H1 (cell line): ENCODE measurements at regions not wholly inside any gene's neighbourhood (a gene's known extent, or its start where the extent isn't known, plus 50 kb on each side); places are given as distances from the start of the nearest gene placed in this dataset.

ENCODE experiments used
- CTCF ChIA-PET: fragments of 300-600 bp; sonication (Branson Sonifier 250); formaldehyde crosslinking; loops from one replicate; lab custom pipeline; 2021; ENCODE audit not compliant: partially characterized antibody; lab: Charles Lee
- POLR2A ChIA-PET: fragments of 300-600 bp; sonication (Branson Sonifier 250); formaldehyde crosslinking; loops from one replicate; lab custom pipeline; 2021; ENCODE audit warnings: inconsistent platforms; ENCODE audit not compliant: partially characterized antibody; lab: Charles Lee
- DNase-seq, 2 experiments: peaks; one replicate each; pipeline versions ENCODE4 v3.0.0 to v3.0.0-alpha.2; 2010 to 2022; ENCODE audit warnings: low spot score in 2 of 2, low read depth in 1 of 2, mixed read lengths in 1 of 2
- FAIRE-seq: peaks from 2 replicates; lab custom pipeline; 2011; peaks lifted over from hg19 to GRCh38; lab: Jason Lieb, UNC
- H2AFZ ChIP-seq: 2 replicates; pipeline ENCODE4 v1.8.1; 2012; ENCODE audit warnings: low read length, inconsistent platforms
- H2AK5ac ChIP-seq: 2 replicates; pipeline ENCODE4 v1.6.1; 2013; ENCODE audit warnings: low read depth, low read length
- H2BK120ac ChIP-seq: replicated peaks from 2 replicates; pipeline ENCODE3; 2013; ENCODE audit warnings: low read depth, low read length, inconsistent platforms
- H2BK12ac ChIP-seq: 2 replicates; pipeline ENCODE4 v1.6.1; 2013; ENCODE audit warnings: low read depth, low read length
- H2BK15ac ChIP-seq: 2 replicates; pipeline ENCODE4 v1.6.1; 2013; ENCODE audit warnings: low read length
- H2BK20ac ChIP-seq: 2 replicates; pipeline ENCODE4 v1.6.1; 2013; ENCODE audit warnings: low read length
- H2BK5ac ChIP-seq: 2 replicates; pipeline ENCODE4 v1.6.1; 2013; ENCODE audit warnings: low read depth, low read length
- H3K14ac ChIP-seq: 2 replicates; pipeline ENCODE4 v1.6.1; 2013; ENCODE audit warnings: inconsistent platforms; ENCODE audit not compliant: insufficient read length
- H3K18ac ChIP-seq: 2 replicates; pipeline ENCODE4 v1.6.1; 2013; ENCODE audit warnings: low read length; ENCODE audit errors: extremely low read depth
- H3K23ac ChIP-seq: 2 replicates; pipeline ENCODE4 v1.6.1; 2013; ENCODE audit warnings: inconsistent platforms; ENCODE audit not compliant: insufficient read length
- H3K23me2 ChIP-seq: 2 replicates; pipeline ENCODE4 v1.6.1; 2013; ENCODE audit warnings: low read depth, low read length
- H3K27ac ChIP-seq: 2 replicates; pipeline ENCODE4 v1.6.1; 2011; ENCODE audit warnings: low read depth, low read length, inconsistent platforms
- H3K27me3 ChIP-seq, 4 experiments: replicated peaks in 1 of 4; 1 replicate in 1 of 4; 2 replicates in 3 of 4; pipeline versions ENCODE4 v1.6.1 to v1.8.1; 2011 to 2013; ENCODE audit warnings: low read length in 3 of 4, mild to moderate bottlenecking in 3 of 4, inconsistent platforms in 2 of 4, mixed read lengths in 2 of 4, moderate library complexity in 1 of 4; ENCODE audit not compliant: control insufficient read depth in 3 of 4, insufficient read depth in 3 of 4; ENCODE audit errors: extremely low read depth in 1 of 4
- H3K36me3 ChIP-seq, 4 experiments: 2 replicates each; pipeline versions ENCODE4 v1.6.1 to v1.8.1; 2011 to 2013; ENCODE audit warnings: mild to moderate bottlenecking in 4 of 4, low read length in 3 of 4, moderate library complexity in 2 of 4, control low read depth in 1 of 4, inconsistent platforms in 1 of 4; ENCODE audit not compliant: insufficient read depth in 4 of 4, control insufficient read depth in 2 of 4
- H3K4ac ChIP-seq: replicated peaks from 2 replicates; pipeline ENCODE3; 2013; ENCODE audit warnings: low read length, low read depth, mixed read lengths, inconsistent platforms; ENCODE audit not compliant: insufficient read length
- H3K4me1 ChIP-seq, 4 experiments: replicated peaks in 1 of 4; 1 replicate in 1 of 4; 2 replicates in 3 of 4; pipeline versions ENCODE4 v1.6.1 to v1.8.1; 2011 to 2013; ENCODE audit warnings: low read length in 3 of 4, inconsistent platforms in 2 of 4, mixed read lengths in 1 of 4; ENCODE audit not compliant: insufficient read depth in 4 of 4, control insufficient read depth in 3 of 4
- H3K4me2 ChIP-seq, 2 experiments: 2 replicates each; pipeline versions ENCODE4 v1.6.1 to v1.8.1; 2011 to 2013; ENCODE audit warnings: low read depth in 2 of 2, low read length in 2 of 2, control low read depth in 1 of 2, inconsistent platforms in 1 of 2, mild to moderate bottlenecking in 1 of 2; ENCODE audit not compliant: insufficient read depth in 1 of 2
- H3K4me3 ChIP-seq, 4 experiments: fragments of 200-600, 300-600 bp in 1 of 4; sonication (generic), shearing (Covaris generic), sonication (Bioruptor Twin) in 1 of 4; 2 replicates each; pipeline versions ENCODE4 v1.5.1 to v1.8.1; 2011 to 2016; ENCODE audit warnings: low read length in 4 of 4, low read depth in 3 of 4, control low read depth in 2 of 4, inconsistent platforms in 2 of 4, mild to moderate bottlenecking in 2 of 4, mixed read lengths in 1 of 4, moderate library complexity in 1 of 4; ENCODE audit not compliant: insufficient read depth in 2 of 4; ENCODE audit errors: extremely low read depth in 1 of 4
- H3K56ac ChIP-seq: replicated peaks from 2 replicates; pipeline ENCODE3; 2013; ENCODE audit warnings: low read depth, mild to moderate bottlenecking, mixed read lengths, low read length, inconsistent platforms; ENCODE audit not compliant: insufficient read length
- H3K79me1 ChIP-seq: 2 replicates; pipeline ENCODE4 v1.6.1; 2013; ENCODE audit warnings: low read depth, low read length, control low read depth
- H3K79me2 ChIP-seq, 2 experiments: 2 replicates each; pipeline versions ENCODE4 v1.6.1 to v1.8.1; 2012 to 2013; ENCODE audit warnings: low read length in 2 of 2, mild to moderate bottlenecking in 2 of 2, inconsistent platforms in 1 of 2; ENCODE audit not compliant: insufficient read depth in 2 of 2, control insufficient read depth in 1 of 2
- H3K9ac ChIP-seq, 4 experiments: replicated peaks in 1 of 4; 1 replicate in 1 of 4; 2 replicates in 3 of 4; pipeline versions ENCODE4 v1.6.1 to v1.8.1; 2011 to 2013; ENCODE audit warnings: low read depth in 3 of 4, low read length in 3 of 4, control low read depth in 2 of 4, mild to moderate bottlenecking in 2 of 4, moderate library complexity in 2 of 4, inconsistent platforms in 1 of 4; ENCODE audit errors: extremely low read depth in 1 of 4
- H3K9me3 ChIP-seq, 2 experiments: 2 replicates each; pipeline versions ENCODE4 v1.6.1 to v1.8.1; 2012 to 2013; ENCODE audit warnings: mild to moderate bottlenecking in 2 of 2, moderate library complexity in 2 of 2, control low read depth in 1 of 2, inconsistent platforms in 1 of 2, low read depth in 1 of 2, low read length in 1 of 2, mixed read lengths in 1 of 2; ENCODE audit not compliant: insufficient read depth in 2 of 2
- H4K20me1 ChIP-seq, 2 experiments: replicated peaks in 1 of 2; 2 replicates each; pipeline versions ENCODE3 to v1.8.1; 2011 to 2013; ENCODE audit warnings: inconsistent platforms in 2 of 2, low read length in 2 of 2, mild to moderate bottlenecking in 1 of 2; ENCODE audit not compliant: insufficient read depth in 2 of 2, control insufficient read depth in 1 of 2
- H4K5ac ChIP-seq: 2 replicates; pipeline ENCODE4 v1.6.1; 2013; ENCODE audit warnings: low read length, low read depth, mixed read lengths, inconsistent platforms; ENCODE audit not compliant: insufficient read length
- H4K8ac ChIP-seq: 2 replicates; pipeline ENCODE4 v1.8.0; 2013; ENCODE audit warnings: mild to moderate bottlenecking, moderate library complexity, low read length, inconsistent platforms; ENCODE audit not compliant: insufficient read depth; ENCODE audit errors: extremely low read depth
- H4K91ac ChIP-seq: replicated peaks from 2 replicates; pipeline ENCODE3; 2013; ENCODE audit warnings: low read length, mixed read lengths, inconsistent platforms; ENCODE audit not compliant: insufficient read length
- BCL11A ChIP-seq, 2 experiments: IDR thresholded peaks; one replicate each; pipeline ENCODE4 v1.6.1; 2011; ENCODE audit warnings: low read depth in 2 of 2, low read length in 2 of 2, mild to moderate bottlenecking in 2 of 2
- HDAC2 ChIP-seq, 2 experiments: fragments of 300-600 bp in 1 of 2; sonication (generic) in 1 of 2; IDR thresholded peaks; 2 replicates each; pipeline ENCODE4 v1.6.1; 2011 to 2012; ENCODE audit warnings: low read depth in 2 of 2, low read length in 2 of 2, mild to moderate bottlenecking in 2 of 2, moderate library complexity in 2 of 2, borderline replicate concordance in 1 of 2, inconsistent platforms in 1 of 2
- KDM4A ChIP-seq: IDR thresholded peaks from one replicate; pipeline ENCODE4 v1.7.1; 2012; ENCODE audit warnings: low read depth, mild to moderate bottlenecking, moderate library complexity, low read length, inconsistent platforms; ENCODE audit not compliant: severe bottlenecking
- NANOG ChIP-seq: IDR thresholded peaks from 2 replicates; pipeline ENCODE4 v1.6.1; 2011; ENCODE audit warnings: low read length, low read depth, mild to moderate bottlenecking, inconsistent platforms; ENCODE audit not compliant: insufficient read depth, poor library complexity, severe bottlenecking
- NRF1 ChIP-seq: IDR thresholded peaks from 2 replicates; pipeline ENCODE4 v1.6.1; 2011; ENCODE audit warnings: mild to moderate bottlenecking, low read depth, low read length, improper control_type of control experiment
- POLR2A ChIP-seq, 2 experiments: IDR thresholded peaks; 1 replicate in 1 of 2; 2 replicates in 1 of 2; pipeline ENCODE4 v1.6.1; 2011; ENCODE audit warnings: low read depth in 2 of 2, low read length in 2 of 2, mild to moderate bottlenecking in 2 of 2; ENCODE audit errors: control extremely low read depth in 1 of 2
- SP1 ChIP-seq: IDR thresholded peaks from 2 replicates; pipeline ENCODE4 v1.6.1; 2011; ENCODE audit warnings: low read depth, low read length
- WGBS, 2 experiments: shearing (Covaris generic) in 1 of 2; methylation state at CpG; one replicate each; pipeline versions ENCODE4 v1.1.6 to v1.1.7; 2013 to 2015; ENCODE audit warnings: low lambda C conversion rate in 2 of 2, mixed read lengths in 2 of 2, inconsistent platforms in 1 of 2, low coverage in 1 of 2, missing lambda C conversion rate in 1 of 2; ENCODE audit not compliant: insufficient replicate concordance in 2 of 2, insufficient coverage in 1 of 2, insufficient read length in 1 of 2; ENCODE audit errors: extremely low coverage in 1 of 2, missing lambda C conversion rate in 1 of 2; 5-methylcytosine and 5-hydroxymethylcytosine counted together
- TF ChIP-seq, protein P1 (sequence below), 3 experiments: IDR thresholded peaks; 1 replicate in 2 of 3; 2 replicates in 1 of 3; pipeline versions ENCODE4 v1.5.1 to v1.6.1; 2011; ENCODE audit warnings: low read length in 3 of 3, mild to moderate bottlenecking in 3 of 3, inconsistent platforms in 2 of 3, low read depth in 1 of 3, moderate library complexity in 1 of 3; ENCODE audit not compliant: insufficient read depth in 1 of 3; ENCODE audit errors: control extremely low read depth in 1 of 3

DNA sequence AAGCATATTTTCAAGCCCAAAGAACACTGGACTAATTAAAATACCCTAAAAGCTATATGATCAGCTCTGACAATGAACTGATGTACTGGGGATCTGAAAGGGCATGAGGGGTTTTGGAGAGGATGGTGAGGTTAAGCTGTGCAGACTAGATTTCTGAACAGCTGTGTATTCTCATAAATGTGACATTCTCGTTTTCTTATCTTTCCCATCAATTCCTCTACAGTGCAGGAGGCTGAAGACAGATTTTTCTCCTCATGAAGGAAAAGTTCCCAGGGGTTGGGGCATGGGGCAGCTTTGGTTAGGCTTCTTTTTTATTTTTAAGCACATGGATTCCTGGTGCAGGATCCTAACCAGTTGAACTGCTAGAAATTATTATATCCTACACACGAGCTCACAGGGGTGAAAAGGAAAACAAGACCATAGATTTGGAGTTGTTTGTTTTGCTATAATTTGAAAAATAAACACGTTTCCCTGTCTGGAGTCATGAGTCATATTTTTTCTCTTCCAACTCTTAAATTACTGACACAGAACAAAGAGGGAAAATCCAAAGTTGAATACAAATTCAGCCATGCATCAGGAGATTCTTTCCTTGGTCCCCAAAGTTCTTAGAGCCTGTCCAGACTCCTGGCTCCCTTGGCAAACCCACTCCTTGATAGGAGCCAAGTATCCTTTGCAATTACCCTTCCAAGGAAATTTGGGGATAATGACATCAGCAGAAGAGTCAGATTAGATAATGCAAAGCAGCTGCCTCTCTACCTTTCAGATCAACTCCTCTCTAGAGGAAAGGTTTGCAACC lies 147.7 kb upstream of the NPVF start:
- Histone ChIP-seq H4K5ac (no peak overlapping the region), H2BK12ac (no peak overlapping the region), H3K79me2 (no peaks in the 10 kb centered on the region), H3K27ac (no peak overlapping the region), H3K27me3 (peaks cover 0 to 1% (median 0%) of the 10 kb centered on the region in 4 experiments; a peak in 1 of 7 replicates), H3K18ac (no peak overlapping the region), H3K36me3 (no peaks in the 10 kb centered on the region), H4K91ac (no peak overlapping the region), H3K79me1 (no peaks in the 10 kb centered on the region), H3K23ac (no peak overlapping the region), H3K4me3 (no peak overlapping the region), H4K20me1 (no peaks in the 10 kb centered on the region), H3K4me2 (no peak overlapping the region), H4K8ac (no peak overlapping the region), H2BK15ac (no peak overlapping the region), H3K9ac (no peak overlapping the region), H3K56ac (no peak overlapping the region), H3K4me1 (no peaks in the 10 kb centered on the region), H2BK120ac (no peak overlapping the region), H2BK5ac (no peak overlapping the region), H2AFZ (no peak overlapping the region), H3K14ac (no peak overlapping the region), H3K9me3 (peaks cover 3 to 9% of the 10 kb centered on the region in 2 experiments; a peak in 2 of 4 replicates), H2AK5ac (no peak overlapping the region), H3K4ac (no peak overlapping the region), H3K23me2 (no peaks in the 10 kb centered on the region; the same call in 1 of the 2 replicates), H2BK20ac (no peak overlapping the region)
- ChIA-PET CTCF (interaction anchor here (0.6 to 1.4 kb wide), 5 partner anchors 13 to 444 kb away, joined by 3 read pairs; no protein-coding TSS in a partner anchor), POLR2A (no interaction called here)
- no peak for TF ChIP-seq NANOG
- no peak for TF ChIP-seq HDAC2 (IDR thresholded peaks at IDR 0.05; ENCODE audit: borderline replicate concordance in 1 of 2, low read depth in 2 of 2, low read length in 2 of 2)
- no peak for TF ChIP-seq BCL11A (IDR thresholded peaks at IDR 0.05; ENCODE audit: low read depth in 2 of 2, low read length in 2 of 2)
- no peak for TF ChIP-seq SP1
- no peak for TF ChIP-seq KDM4A
- TF ChIP-seq, protein P1, sequence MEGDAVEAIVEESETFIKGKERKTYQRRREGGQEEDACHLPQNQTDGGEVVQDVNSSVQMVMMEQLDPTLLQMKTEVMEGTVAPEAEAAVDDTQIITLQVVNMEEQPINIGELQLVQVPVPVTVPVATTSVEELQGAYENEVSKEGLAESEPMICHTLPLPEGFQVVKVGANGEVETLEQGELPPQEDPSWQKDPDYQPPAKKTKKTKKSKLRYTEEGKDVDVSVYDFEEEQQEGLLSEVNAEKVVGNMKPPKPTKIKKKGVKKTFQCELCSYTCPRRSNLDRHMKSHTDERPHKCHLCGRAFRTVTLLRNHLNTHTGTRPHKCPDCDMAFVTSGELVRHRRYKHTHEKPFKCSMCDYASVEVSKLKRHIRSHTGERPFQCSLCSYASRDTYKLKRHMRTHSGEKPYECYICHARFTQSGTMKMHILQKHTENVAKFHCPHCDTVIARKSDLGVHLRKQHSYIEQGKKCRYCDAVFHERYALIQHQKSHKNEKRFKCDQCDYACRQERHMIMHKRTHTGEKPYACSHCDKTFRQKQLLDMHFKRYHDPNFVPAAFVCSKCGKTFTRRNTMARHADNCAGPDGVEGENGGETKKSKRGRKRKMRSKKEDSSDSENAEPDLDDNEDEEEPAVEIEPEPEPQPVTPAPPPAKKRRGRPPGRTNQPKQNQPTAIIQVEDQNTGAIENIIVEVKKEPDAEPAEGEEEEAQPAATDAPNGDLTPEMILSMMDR (IDR thresholded peaks at IDR 0.05; ENCODE audit: control extremely low read depth in 1 of 3, insufficient read depth in 1 of 3, low read depth in 1 of 3, low read length in 3 of 3), result no peak
- no peak for TF ChIP-seq NRF1
- TF ChIP-seq POLR2A (IDR thresholded peaks at IDR 0.05; ENCODE audit: control extremely low read depth in 1 of 2, low read depth in 2 of 2, low read length in 2 of 2), result no peak
- 78% methylated on average over 3 of the region's 3 CpGs; no CpG with 5 or more reads in 1 of the 2 experiments for WGBS, 2 experiments
- no peak for FAIRE-seq
- DNase-seq, result no peak
